OCI-LY3 (cell line): ENCODE measurements at regions not wholly inside any gene's neighbourhood (a gene's known extent, or its start where the extent isn't known, plus 50 kb on each side); places are given as distances from the start of the nearest gene placed in this dataset.

ENCODE experiments used
- H2AFZ ChIP-seq: fragments of 200-600, 300-600 bp; shearing (Covaris generic); 2 replicates; pipeline ENCODE4 v1.6.0; 2014; ENCODE audit warnings: antibody characterized with exemption, low read depth, low read length
- H3K27ac ChIP-seq: fragments of 200-600, 300-600 bp; sonication (generic); 2 replicates; pipeline ENCODE4 v1.5.1; 2014; ENCODE audit warnings: mild to moderate bottlenecking, low read length, moderate library complexity, mixed read lengths
- H3K27me3 ChIP-seq: fragments of 200-600, 300-600 bp; sonication (generic); 2 replicates; pipeline ENCODE4 v1.6.1; 2014; ENCODE audit warnings: low read depth, low read length, mixed read lengths
- H3K36me3 ChIP-seq: fragments of 200-600, 300-600 bp; sonication (generic); replicated peaks from 2 replicates; pipeline ENCODE3; 2014; ENCODE audit warnings: low read depth, low read length, mixed read lengths
- H3K4me1 ChIP-seq: fragments of 300-600, 200-600 bp; sonication (generic); 2 replicates; pipeline ENCODE4 v1.6.1; 2014; ENCODE audit warnings: low read length, mixed read lengths
- H3K4me2 ChIP-seq: fragments of 200-600, 300-600 bp; sonication (generic); 2 replicates; pipeline ENCODE4 v1.6.1; 2014; ENCODE audit warnings: low read length, mixed read lengths
- H3K4me3 ChIP-seq: fragments of 300-600, 200-600 bp; sonication (generic); 2 replicates; pipeline ENCODE4 v1.5.1; 2014; ENCODE audit warnings: antibody characterized with exemption, mild to moderate bottlenecking, low read length, moderate library complexity
- H3K79me2 ChIP-seq: fragments of 300-600, 200-600 bp; shearing (Covaris generic); 2 replicates; pipeline ENCODE4 v1.6.1; 2014; ENCODE audit warnings: mild to moderate bottlenecking, low read length, mixed read lengths
- H3K9ac ChIP-seq: fragments of 300-600, 200-600 bp; shearing (Covaris generic); 2 replicates; pipeline ENCODE4 v1.6.0; 2014; ENCODE audit warnings: mild to moderate bottlenecking, low read length, moderate library complexity
- H3K9me3 ChIP-seq: fragments of 200-600, 300-600 bp; shearing (Covaris generic); 2 replicates; pipeline ENCODE4 v1.6.1; 2014; ENCODE audit warnings: low read length, mixed read lengths; ENCODE audit not compliant: insufficient read depth
- H4K20me1 ChIP-seq: fragments of 200-600, 300-600 bp; sonication (generic); 2 replicates; pipeline ENCODE4 v1.6.1; 2016; ENCODE audit warnings: low read length, mixed read lengths; ENCODE audit not compliant: insufficient read depth
- CTCF ChIP-seq: fragments of 200-600, 300-600 bp; sonication (generic); IDR thresholded peaks from 2 replicates; pipeline ENCODE4 v1.5.1; 2014; ENCODE audit warnings: antibody characterized with exemption, low read length, low read depth
- EZH2phosphoT487 ChIP-seq: fragments of 200-600 bp; shearing (Covaris generic); IDR thresholded peaks from 2 replicates; pipeline ENCODE4 v1.6.1; 2018; ENCODE audit warnings: antibody characterized with exemption, mixed run types, low read depth

- Histone ChIP-seq H3K27me3 (no peaks in the 10 kb centered on the region), H2AFZ (no peak overlapping the region), H3K4me2 (no peak overlapping the region), H4K20me1 (no peaks in the 10 kb centered on the region), H3K9ac (no peak overlapping the region), H3K36me3 (no peaks in the 10 kb centered on the region), H3K4me3 (no peak overlapping the region), H3K27ac (no peak overlapping the region), H3K79me2 (no peaks in the 10 kb centered on the region), H3K4me1 (no peaks in the 10 kb centered on the region), H3K9me3 (no peaks in the 10 kb centered on the region)
- TF ChIP-seq EZH2phosphoT487 (no peak), CTCF (no peak)
Measured at GRCh38 chrY:8594657-8595056, 742.6 kb upstream of the TSPY4 start.

- Histone ChIP-seq H2AFZ (no peak overlapping the region), H3K27me3 (no peaks in the 10 kb centered on the region), H3K27ac (no peak overlapping the region), H3K9ac (no peak overlapping the region), H3K79me2 (no peaks in the 10 kb centered on the region), H3K4me3 (no peak overlapping the region), H3K4me2 (no peak overlapping the region), H3K9me3 (no peaks in the 10 kb centered on the region), H3K4me1 (no peaks in the 10 kb centered on the region), H3K36me3 (no peaks in the 10 kb centered on the region), H4K20me1 (no peaks in the 10 kb centered on the region)
- no peak for TF ChIP-seq EZH2phosphoT487
- no peak for TF ChIP-seq CTCF
Measured at GRCh38 chrY:8599141-8599540, 738.1 kb upstream of the TSPY4 start.

- Histone ChIP-seq H3K9me3 (no peaks in the 10 kb centered on the region), H3K4me1 (no peaks in the 10 kb centered on the region), H3K27ac (no peak overlapping the region), H3K36me3 (no peaks in the 10 kb centered on the region), H2AFZ (no peak overlapping the region), H3K9ac (no peak overlapping the region), H4K20me1 (no peaks in the 10 kb centered on the region), H3K27me3 (no peaks in the 10 kb centered on the region), H3K4me2 (no peak overlapping the region), H3K4me3 (no peak overlapping the region), H3K79me2 (no peaks in the 10 kb centered on the region)
- TF ChIP-seq EZH2phosphoT487, result no peak
- no peak for TF ChIP-seq CTCF
Measured at GRCh38 chrY:8610620-8611019, 726.6 kb upstream of the TSPY4 start.

- TF ChIP-seq EZH2phosphoT487 (no peak), CTCF (no peak)
- H3K36me3 ChIP-seq, result no peaks in the 10 kb centered on the region
- no peaks in the 10 kb centered on the region for H4K20me1 ChIP-seq
- no peaks in the 10 kb centered on the region for H3K27me3 ChIP-seq
- H2AFZ ChIP-seq, result no peak overlapping the region
- H3K9ac ChIP-seq, result no peak overlapping the region
- no peak overlapping the region for H3K4me3 ChIP-seq
- H3K9me3 ChIP-seq, result no peaks in the 10 kb centered on the region
- no peaks in the 10 kb centered on the region for H3K4me1 ChIP-seq
- H3K79me2 ChIP-seq, result no peaks in the 10 kb centered on the region
- no peak overlapping the region for H3K27ac ChIP-seq
- H3K4me2 ChIP-seq, result no peak overlapping the region
Measured at GRCh38 chrY:8611815-8612214, 725.4 kb upstream of the TSPY4 start.
